ENCODE measurements at regions not wholly inside any gene's neighbourhood (a gene's known extent, or its start where the extent isn't known, plus 50 kb on each side); places are given as distances from the start of the nearest gene placed in this dataset.
A peak's percentile ranks its signal among the peaks of the same experiment; 100 is the strongest.

GRCh38 chr2:3005859-3006501, 371.6 kb downstream of the EIPR1 start:
- no peak for DNase-seq (ENCODE audit: extremely low read depth, low read depth)

- DNase-seq (ENCODE audit: extremely low read depth, low read depth) = peak; percentile 5
Measured at GRCh38 chr2:3001615-3002560, 375.7 kb downstream of the EIPR1 start.

GRCh38 chr2:3000968-3001367, 376.6 kb downstream of the EIPR1 start:
- no peak for DNase-seq (ENCODE audit: extremely low read depth, low read depth)

GRCh38 chr2:3000125-3000524, 377.5 kb downstream of the EIPR1 start:
- no peak for DNase-seq (ENCODE audit: extremely low read depth, low read depth)

- DNase-seq (ENCODE audit: extremely low read depth, low read depth) = no peak
Measured at GRCh38 chr2:2998971-2999370, 378.6 kb downstream of the EIPR1 start.

- DNase-seq (ENCODE audit: extremely low read depth, low read depth) = no peak
Measured at GRCh38 chr2:2993172-2993692, 384.4 kb downstream of the EIPR1 start.

GRCh38 chr2:2992634-2993033, 385.0 kb downstream of the EIPR1 start:
- DNase-seq (ENCODE audit: extremely low read depth, low read depth) = no peak

- DNase-seq (ENCODE audit: extremely low read depth, low read depth) = no peak
Measured at GRCh38 chr2:2985020-2985419, 392.6 kb downstream of the EIPR1 start.

- DNase-seq (ENCODE audit: extremely low read depth, low read depth) = no peak
Measured at GRCh38 chr2:2981000-2981399, 396.6 kb downstream of the EIPR1 start.

- DNase-seq (ENCODE audit: extremely low read depth, low read depth) = no peak
Measured at GRCh38 chr2:2974982-2975381, 402.6 kb downstream of the EIPR1 start.

- DNase-seq (ENCODE audit: extremely low read depth, low read depth) = no peak
Measured at GRCh38 chr2:2960441-2961133, 417.0 kb downstream of the EIPR1 start.

GRCh38 chr2:2950403-2950952, 427.1 kb downstream of the EIPR1 start:
- DNase-seq (ENCODE audit: extremely low read depth, low read depth) = no peak

- no peak for DNase-seq (ENCODE audit: extremely low read depth, low read depth)
Measured at GRCh38 chr2:2947406-2947805, 430.2 kb downstream of the EIPR1 start.

- no peak for DNase-seq (ENCODE audit: extremely low read depth, low read depth)
Measured at GRCh38 chr2:2942906-2943305, 434.7 kb downstream of the EIPR1 start.

- no peak for DNase-seq (ENCODE audit: extremely low read depth, low read depth)
Measured at GRCh38 chr2:2942225-2942624, 435.4 kb downstream of the EIPR1 start.

- DNase-seq (ENCODE audit: extremely low read depth, low read depth) = no peak
Measured at GRCh38 chr2:2941205-2941604, 436.4 kb downstream of the EIPR1 start.

GRCh38 chr2:2940702-2941101, 436.9 kb downstream of the EIPR1 start:
- no peak for DNase-seq (ENCODE audit: extremely low read depth, low read depth)

- DNase-seq (ENCODE audit: extremely low read depth, low read depth) = no peak
Measured at GRCh38 chr2:2940061-2940460, 437.6 kb downstream of the EIPR1 start.

GRCh38 chr2:2939078-2939795, 438.4 kb downstream of the EIPR1 start:
- DNase-seq (ENCODE audit: extremely low read depth, low read depth) = no peak

GRCh38 chr2:2938481-2938880, 439.1 kb downstream of the EIPR1 start:
- DNase-seq (ENCODE audit: extremely low read depth, low read depth) = no peak
